Hindlimb muscle (tissue), 1 donor: ENCODE measurements at regions not wholly inside any gene's neighbourhood (a gene's known extent, or its start where the extent isn't known, plus 50 kb on each side); places are given as distances from the start of the nearest gene placed in this dataset.

Experiments
- DNase-seq: peaks from one replicate; pipeline ENCODE4 v3.0.0-alpha.2; 2013

DNA sequence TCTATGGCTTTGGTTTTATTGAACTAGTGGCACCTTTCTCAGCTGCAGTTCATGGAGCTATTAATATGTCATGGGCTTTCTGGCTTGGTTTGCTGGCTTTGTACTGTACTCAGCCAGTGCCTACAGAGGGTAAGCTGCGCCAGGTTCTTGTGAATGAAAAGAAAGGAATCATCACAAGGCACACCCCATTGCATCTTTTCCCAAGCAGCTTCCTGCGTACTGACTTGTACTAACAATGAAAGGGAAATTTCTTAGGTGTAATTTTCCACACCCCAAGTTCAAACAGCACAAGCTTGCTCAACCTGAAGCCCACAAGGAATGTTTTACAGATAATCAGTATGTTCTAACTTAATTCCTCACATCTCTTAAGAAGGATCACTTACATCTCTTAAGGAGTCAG, 78.0 kb upstream of the TNFSF18 start:
- no peak for DNase-seq

DNA sequence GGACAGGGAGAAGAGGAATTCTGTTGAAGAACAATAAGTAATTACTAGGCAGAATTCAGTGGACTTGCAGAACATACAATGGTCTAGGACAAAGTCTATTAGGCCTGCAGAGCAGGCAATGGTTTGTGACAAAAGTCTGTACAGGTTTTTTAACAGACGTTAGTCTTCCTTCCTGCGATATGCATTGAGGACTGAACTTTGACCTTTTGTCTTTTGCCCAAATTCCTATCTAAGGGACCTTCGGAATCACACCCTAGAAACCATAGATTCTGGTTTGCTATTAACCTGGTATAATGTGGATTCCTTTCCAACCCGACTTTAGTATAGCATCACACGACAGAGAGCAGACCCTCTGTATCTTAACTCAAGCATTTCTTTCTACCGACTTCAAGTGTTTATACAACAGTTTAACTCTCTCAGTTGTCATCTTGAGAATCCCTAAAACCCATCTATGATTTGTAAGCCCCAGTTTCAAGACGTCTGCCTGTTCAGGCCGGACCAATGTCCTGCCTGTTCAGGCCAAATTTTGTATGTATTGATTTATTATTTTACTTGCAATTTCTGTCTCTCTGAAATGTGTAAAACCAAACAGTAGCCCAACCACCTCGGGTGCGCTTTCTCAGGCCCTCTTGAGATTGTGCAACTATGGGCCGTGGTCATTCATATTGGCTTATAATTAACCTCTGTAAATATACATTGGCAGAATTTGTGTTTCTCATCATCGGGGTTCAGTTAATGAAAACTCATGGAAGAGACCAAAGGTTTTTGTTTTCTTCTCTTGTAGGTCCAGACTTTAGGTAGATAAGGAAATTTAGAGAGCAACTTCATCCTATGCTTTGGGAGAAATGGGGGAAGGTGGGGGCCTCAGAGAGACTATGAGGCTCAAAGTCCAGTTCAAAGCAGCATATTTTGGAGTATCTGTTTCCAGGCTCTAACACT, 76.9 kb upstream of the TNFSF18 start:
- no peak for DNase-seq

GRCh38 chr1:173126421-173126820, 75.7 kb upstream of the TNFSF18 start:
- no peak for DNase-seq

- DNase-seq, result peak; percentile 54
These were observed 72.5 kb upstream of the TNFSF18 start for GRCh38 chr1:173122958-173123852.

- DNase-seq, result no peak
These were observed 71.7 kb upstream of the TNFSF18 start for GRCh38 chr1:173122344-173122935.

GRCh38 chr1:173118404-173118803, 67.7 kb upstream of the TNFSF18 start:
- DNase-seq, result no peak

- no peak for DNase-seq
These were observed 67.0 kb upstream of the TNFSF18 start for GRCh38 chr1:173117761-173118160.

- no peak for DNase-seq
These were observed 66.4 kb upstream of the TNFSF18 start for GRCh38 chr1:173117108-173117633.

DNA sequence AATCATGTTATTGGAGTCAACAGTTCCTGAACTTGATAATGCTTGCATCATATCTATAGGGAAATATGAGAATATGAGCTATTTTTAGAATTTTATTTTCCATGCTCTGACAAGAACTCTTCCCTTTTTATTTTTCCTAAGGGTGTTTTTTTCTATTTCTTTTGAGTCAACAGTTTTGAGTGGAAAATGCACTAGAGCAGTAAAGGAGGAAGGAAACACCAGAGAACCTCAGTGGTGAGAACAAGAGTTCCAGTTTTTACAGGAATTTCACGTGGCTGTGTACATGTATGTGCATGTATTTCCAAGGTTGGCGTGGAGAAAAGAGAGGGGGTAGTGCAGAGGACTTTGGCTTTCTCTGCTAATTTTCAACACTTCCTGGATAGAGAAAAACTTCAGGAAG, 63.6 kb upstream of the TNFSF18 start:
- DNase-seq, result peak; percentile 17

DNA sequence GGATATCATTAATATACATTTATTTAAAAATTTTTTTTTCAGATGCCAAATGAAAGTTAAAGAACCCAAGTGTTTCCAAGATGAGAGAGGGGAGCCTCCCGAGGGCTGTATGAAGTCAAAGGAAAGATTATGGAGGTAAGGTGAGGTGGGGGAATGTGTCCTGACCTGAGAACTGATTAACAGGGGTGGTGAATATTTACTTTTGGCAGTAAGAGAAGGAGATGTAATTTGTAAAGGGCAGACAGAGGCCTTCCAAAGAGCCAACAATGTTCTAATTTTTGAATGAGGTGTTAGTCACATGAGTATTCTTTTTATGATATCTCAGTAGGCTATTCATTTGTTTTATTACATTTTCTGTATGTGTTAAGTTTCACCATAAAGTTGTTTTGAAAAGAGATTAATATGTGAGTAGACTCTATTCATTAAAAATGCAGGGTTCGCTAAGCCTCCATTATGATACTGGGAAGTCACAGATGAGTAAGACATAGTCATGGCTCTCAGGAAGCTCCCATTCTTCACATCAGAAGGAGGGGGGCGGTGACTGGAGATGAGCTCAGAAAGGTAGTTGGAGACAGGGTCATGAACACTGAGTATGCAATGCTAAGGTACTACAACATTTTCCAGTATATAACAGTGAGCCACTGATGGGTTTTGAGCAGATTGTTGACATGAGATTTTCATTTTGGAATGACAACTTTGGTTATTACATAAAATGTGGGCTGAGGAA, 62.4 kb upstream of the TNFSF18 start:
- no peak for DNase-seq

- no peak for DNase-seq
These were observed 61.4 kb upstream of the TNFSF18 start for GRCh38 chr1:173112129-173112528.

DNA sequence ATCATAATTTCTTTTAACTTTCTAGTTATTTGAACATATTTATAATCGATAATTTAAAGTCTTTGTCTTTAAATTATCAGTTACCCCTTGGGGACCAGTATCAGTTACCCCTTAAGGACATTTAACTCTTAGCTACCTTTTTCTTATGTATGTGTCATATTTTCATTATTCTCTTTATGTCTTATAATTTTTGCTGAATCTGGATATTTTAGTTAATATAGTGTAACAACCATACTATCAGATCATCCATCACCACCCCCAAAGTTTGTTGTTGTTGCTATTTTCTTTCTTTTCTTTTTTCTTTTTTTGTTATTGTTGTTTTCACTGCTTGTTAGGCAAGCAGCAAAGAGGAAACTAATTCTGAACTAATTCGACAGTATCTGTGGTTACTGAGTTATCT, 57.0 kb upstream of the TNFSF18 start:
- DNase-seq, result no peak

- DNase-seq, result no peak
These were observed 52.3 kb upstream of the TNFSF18 start for GRCh38 chr1:173103006-173103405.

GRCh38 chr1:173101589-173101988, 50.8 kb upstream of the TNFSF18 start:
- no peak for DNase-seq

DNA sequence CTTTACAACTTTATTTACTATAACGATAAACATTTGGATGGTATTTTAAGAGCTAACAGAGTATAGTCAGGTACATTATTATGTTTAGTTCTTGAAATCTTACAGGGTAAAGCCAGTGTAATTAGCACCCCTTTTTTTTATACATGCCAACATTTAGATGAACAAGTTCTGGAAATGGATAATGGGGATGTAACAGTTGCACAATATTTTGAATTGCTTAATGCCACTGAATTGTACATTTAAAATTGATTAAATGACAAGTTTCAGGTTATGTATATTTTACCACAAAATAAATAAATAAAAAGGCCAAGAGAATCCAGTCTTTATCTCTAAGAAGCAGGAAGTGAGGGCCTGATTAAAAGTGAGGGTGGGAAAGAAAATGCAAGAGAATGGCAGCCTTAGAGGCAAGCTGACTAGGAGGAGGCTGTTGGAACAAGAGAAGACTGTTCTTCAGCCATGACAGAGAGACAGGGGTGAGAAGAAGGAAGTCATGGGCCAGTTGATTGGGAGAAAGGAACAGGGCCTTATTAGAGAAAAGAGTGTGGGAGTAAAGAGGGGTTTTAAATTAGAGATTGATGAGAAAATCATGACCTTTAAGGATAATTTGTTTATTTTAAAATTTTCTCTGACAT, 49.9 kb upstream of the TNFSF18 start:
- no peak for DNase-seq
